Keratinocyte (primary cell): ENCODE measurements at regions not wholly inside any gene's neighbourhood (a gene's known extent, or its start where the extent isn't known, plus 50 kb on each side); places are given as distances from the start of the nearest gene placed in this dataset.

ENCODE experiments used
- DNase-seq: peaks from one replicate; pipeline ENCODE4 v3.0.0-alpha.2; 2011; ENCODE audit warnings: low read depth, missing footprints, low spot score
- FAIRE-seq: peaks from 2 replicates; lab custom pipeline; 2011; peaks lifted over from hg19 to GRCh38; lab: Jason Lieb, UNC
- H2AFZ ChIP-seq: 2 replicates; pipeline ENCODE4 v1.6.0; 2012; ENCODE audit warnings: low read length, control low read depth, inconsistent platforms; ENCODE audit not compliant: control insufficient read depth
- H3K27ac ChIP-seq: 2 replicates; pipeline ENCODE4 v1.5.1; 2011; ENCODE audit warnings: low read length; ENCODE audit not compliant: control insufficient read depth, insufficient read depth
- H3K27me3 ChIP-seq: 3 replicates; pipeline ENCODE4 v1.6.0; 2011; ENCODE audit warnings: low read length; ENCODE audit not compliant: control insufficient read depth, insufficient read depth; ENCODE audit errors: extremely low read depth
- H3K36me3 ChIP-seq, 2 experiments: 2 replicates in 1 of 2; 3 replicates in 1 of 2; pipeline ENCODE4 v1.5.1; 2011; ENCODE audit warnings: low read length in 2 of 2, mild to moderate bottlenecking in 1 of 2; ENCODE audit not compliant: control insufficient read depth in 2 of 2, insufficient read depth in 2 of 2; ENCODE audit errors: extremely low read depth in 1 of 2
- H3K4me1 ChIP-seq: 3 replicates; pipeline ENCODE4 v1.5.1; 2011; ENCODE audit warnings: low read length; ENCODE audit not compliant: control insufficient read depth, insufficient read depth; ENCODE audit errors: extremely low read depth
- H3K4me2 ChIP-seq: 3 replicates; pipeline ENCODE4 v1.6.0; 2011; ENCODE audit warnings: low read depth, low read length; ENCODE audit not compliant: control insufficient read depth, insufficient read depth; ENCODE audit errors: extremely low read depth
- H3K4me3 ChIP-seq, 3 experiments: fragments of 200-600 bp in 1 of 3; sonication (generic) in 1 of 3; 2 replicates in 2 of 3; 3 replicates in 1 of 3; pipeline ENCODE4 v1.5.1; 2011 to 2016; ENCODE audit warnings: low read length in 3 of 3, mild to moderate bottlenecking in 3 of 3, control low read depth in 2 of 3, inconsistent platforms in 1 of 3, low read depth in 1 of 3, mixed read lengths in 1 of 3, mixed run types in 1 of 3, moderate library complexity in 1 of 3; ENCODE audit not compliant: control insufficient read depth in 2 of 3, insufficient read depth in 2 of 3; ENCODE audit errors: extremely low read depth in 1 of 3
- H3K79me2 ChIP-seq: 2 replicates; pipeline ENCODE4 v1.6.0; 2012; ENCODE audit warnings: low read length; ENCODE audit not compliant: control insufficient read depth, insufficient read depth
- H3K9ac ChIP-seq: 3 replicates; pipeline ENCODE4 v1.6.0; 2011; ENCODE audit warnings: low read length; ENCODE audit not compliant: control insufficient read depth, insufficient read depth; ENCODE audit errors: extremely low read depth
- H3K9me1 ChIP-seq: 3 replicates; pipeline ENCODE4 v1.6.0; 2011; ENCODE audit warnings: low read length; ENCODE audit not compliant: control insufficient read depth, insufficient read depth; ENCODE audit errors: extremely low read depth
- H3K9me3 ChIP-seq: 2 replicates; pipeline ENCODE4 v1.5.1; 2012; ENCODE audit warnings: low read depth, low read length; ENCODE audit not compliant: control insufficient read depth
- H4K20me1 ChIP-seq: 3 replicates; pipeline ENCODE4 v1.6.0; 2011; ENCODE audit warnings: low read length; ENCODE audit not compliant: control insufficient read depth, insufficient read depth; ENCODE audit errors: extremely low read depth
- EZH2 ChIP-seq: IDR thresholded peaks from one replicate; pipeline ENCODE4 v1.6.1; 2012; ENCODE audit warnings: inconsistent platforms, mild to moderate bottlenecking, low read length, moderate library complexity
- dilution Hi-C: fragments of 300-500 bp; cut with MboI; formaldehyde crosslinking; loops from one replicate; pipeline ENCODE4 v1.7.0; 2020; ENCODE audit warnings: low sequenced_read_pairs; ENCODE audit not compliant: extremely low pct_ligation_motif_present
- TF ChIP-seq, protein P1 (sequence below), 3 experiments: IDR thresholded peaks in 1 of 3; conservative IDR thresholded peaks in 1 of 3; optimal IDR thresholded peaks in 1 of 3; 2 replicates in 2 of 3; 3 replicates in 1 of 3; pipeline versions ENCODE3 to v1.5.1; 2011; ENCODE audit warnings: low read length in 3 of 3, mild to moderate bottlenecking in 3 of 3, moderate library complexity in 2 of 3, control low read depth in 1 of 3, inconsistent platforms in 1 of 3; ENCODE audit not compliant: insufficient read depth in 2 of 3; ENCODE audit errors: extremely low read depth in 1 of 3

DNA sequence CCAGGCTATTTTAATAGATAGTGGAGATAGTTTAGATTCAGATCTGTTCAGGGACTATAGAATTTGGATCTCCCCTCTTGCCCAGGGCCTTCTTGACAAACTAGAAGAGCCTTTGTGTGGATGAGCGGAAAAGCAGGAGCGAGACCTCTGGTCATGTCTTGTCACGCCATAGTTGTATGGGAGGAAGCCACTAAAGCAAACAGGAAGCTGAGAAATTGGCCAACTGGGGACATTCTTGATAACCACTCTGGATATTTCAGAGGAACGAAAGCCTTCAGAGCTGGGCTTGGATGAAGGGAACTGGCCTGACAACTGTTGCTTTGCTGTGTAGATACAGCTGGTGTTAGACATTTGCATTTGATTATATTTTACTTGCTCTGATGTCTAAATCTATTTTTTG lies 54.1 kb upstream of the EXOC2 start:
- no peak overlapping the region for H3K9ac ChIP-seq
- DNase-seq, result no peak
- no peaks in the 10 kb centered on the region for H3K36me3 ChIP-seq
- FAIRE-seq, result no peak
- H3K27ac ChIP-seq, result no peak overlapping the region
- H3K4me2 ChIP-seq, result no peak overlapping the region
- no peaks in the 10 kb centered on the region for H3K27me3 ChIP-seq
- no peak overlapping the region for H3K4me3 ChIP-seq
- dilution Hi-C loops, result no loop called here
- H2AFZ ChIP-seq, result no peak overlapping the region
- H4K20me1 ChIP-seq, result no peaks in the 10 kb centered on the region
- no peaks in the 10 kb centered on the region for H3K9me3 ChIP-seq
- no peaks in the 10 kb centered on the region for H3K9me1 ChIP-seq
- no peaks in the 10 kb centered on the region for H3K4me1 ChIP-seq
- TF ChIP-seq, protein P1, sequence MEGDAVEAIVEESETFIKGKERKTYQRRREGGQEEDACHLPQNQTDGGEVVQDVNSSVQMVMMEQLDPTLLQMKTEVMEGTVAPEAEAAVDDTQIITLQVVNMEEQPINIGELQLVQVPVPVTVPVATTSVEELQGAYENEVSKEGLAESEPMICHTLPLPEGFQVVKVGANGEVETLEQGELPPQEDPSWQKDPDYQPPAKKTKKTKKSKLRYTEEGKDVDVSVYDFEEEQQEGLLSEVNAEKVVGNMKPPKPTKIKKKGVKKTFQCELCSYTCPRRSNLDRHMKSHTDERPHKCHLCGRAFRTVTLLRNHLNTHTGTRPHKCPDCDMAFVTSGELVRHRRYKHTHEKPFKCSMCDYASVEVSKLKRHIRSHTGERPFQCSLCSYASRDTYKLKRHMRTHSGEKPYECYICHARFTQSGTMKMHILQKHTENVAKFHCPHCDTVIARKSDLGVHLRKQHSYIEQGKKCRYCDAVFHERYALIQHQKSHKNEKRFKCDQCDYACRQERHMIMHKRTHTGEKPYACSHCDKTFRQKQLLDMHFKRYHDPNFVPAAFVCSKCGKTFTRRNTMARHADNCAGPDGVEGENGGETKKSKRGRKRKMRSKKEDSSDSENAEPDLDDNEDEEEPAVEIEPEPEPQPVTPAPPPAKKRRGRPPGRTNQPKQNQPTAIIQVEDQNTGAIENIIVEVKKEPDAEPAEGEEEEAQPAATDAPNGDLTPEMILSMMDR (optimal IDR thresholded peaks at IDR 0.05 in 1 of 3, IDR thresholded peaks at IDR 0.05 in 1 of 3, conservative IDR thresholded peaks at IDR 0.05 in 1 of 3; ENCODE audit: extremely low read depth in 1 of 3, insufficient read depth in 2 of 3, low read length in 3 of 3), result no peak
- no peak for TF ChIP-seq EZH2
- no peaks in the 10 kb centered on the region for H3K79me2 ChIP-seq

DNA sequence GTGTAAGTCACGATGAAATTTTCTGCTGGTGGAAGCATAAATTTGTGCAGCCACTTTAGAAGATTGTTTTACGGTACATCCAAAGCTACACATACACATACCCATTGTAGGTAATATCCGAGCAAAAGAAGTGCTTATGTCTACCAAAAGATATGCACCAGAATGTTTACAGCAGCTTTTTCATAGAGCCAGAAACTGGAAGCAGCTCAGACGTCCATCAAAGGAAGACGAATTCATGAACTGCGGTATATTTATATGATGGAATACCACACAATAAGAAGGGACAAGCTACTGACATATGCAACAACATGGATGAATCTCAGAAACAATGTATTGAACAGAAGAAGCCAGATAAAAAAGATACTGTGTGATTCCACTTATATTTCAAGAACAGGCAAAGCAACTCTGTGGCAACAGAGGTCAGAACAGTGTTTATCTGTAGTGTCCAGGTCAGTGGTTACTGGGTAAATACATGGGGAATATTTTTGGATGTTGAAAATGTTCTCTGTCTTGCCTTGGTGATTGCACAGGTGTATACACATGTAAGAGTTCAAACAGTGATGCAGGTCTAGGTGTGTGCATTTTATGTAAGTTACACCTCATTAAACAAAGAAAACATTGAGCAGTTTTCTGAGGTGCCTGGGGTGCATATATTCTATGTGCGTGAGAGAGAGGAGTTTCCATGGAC lies 51.9 kb upstream of the EXOC2 start:
- no peaks in the 10 kb centered on the region for H3K9me1 ChIP-seq
- H3K36me3 ChIP-seq, result no peaks in the 10 kb centered on the region
- H3K4me3 ChIP-seq, result no peak overlapping the region
- H4K20me1 ChIP-seq, result no peaks in the 10 kb centered on the region
- H3K4me2 ChIP-seq, result no peak overlapping the region
- H3K79me2 ChIP-seq, result no peaks in the 10 kb centered on the region
- DNase-seq, result no peak
- no peak overlapping the region for H3K27ac ChIP-seq
- no peaks in the 10 kb centered on the region for H3K9me3 ChIP-seq
- H2AFZ ChIP-seq, result no peak overlapping the region
- no peak for FAIRE-seq
- no peaks in the 10 kb centered on the region for H3K27me3 ChIP-seq
- TF ChIP-seq EZH2, result no peak
- TF ChIP-seq, protein P1 (optimal IDR thresholded peaks at IDR 0.05 in 1 of 3, IDR thresholded peaks at IDR 0.05 in 1 of 3, conservative IDR thresholded peaks at IDR 0.05 in 1 of 3; ENCODE audit: extremely low read depth in 1 of 3, insufficient read depth in 2 of 3, low read length in 3 of 3), result no peak
- H3K9ac ChIP-seq, result no peak overlapping the region
- H3K4me1 ChIP-seq, result no peaks in the 10 kb centered on the region
- dilution Hi-C loops, result no loop called here
